Activated naive CD8-positive, alpha-beta T cell treated with anti-CD3 and anti-CD28 coated beads, Interleukin-2, amount 50 U/mL, for 16 hours (primary cell): ENCODE measurements at regions not wholly inside any gene's neighbourhood (a gene's known extent, or its start where the extent isn't known, plus 50 kb on each side); places are given as distances from the start of the nearest gene placed in this dataset.
"Not testable (repeated sequence)": the region's sequence is repeated elsewhere in the genome, so short reads cannot be mapped to it uniquely, and the experiment has no call there.

Experiments
- DNase-seq: peaks from one replicate; pipeline ENCODE4 v3.0.0-alpha.2; 2020; ENCODE audit warnings: low read depth, low spot score

DNA sequence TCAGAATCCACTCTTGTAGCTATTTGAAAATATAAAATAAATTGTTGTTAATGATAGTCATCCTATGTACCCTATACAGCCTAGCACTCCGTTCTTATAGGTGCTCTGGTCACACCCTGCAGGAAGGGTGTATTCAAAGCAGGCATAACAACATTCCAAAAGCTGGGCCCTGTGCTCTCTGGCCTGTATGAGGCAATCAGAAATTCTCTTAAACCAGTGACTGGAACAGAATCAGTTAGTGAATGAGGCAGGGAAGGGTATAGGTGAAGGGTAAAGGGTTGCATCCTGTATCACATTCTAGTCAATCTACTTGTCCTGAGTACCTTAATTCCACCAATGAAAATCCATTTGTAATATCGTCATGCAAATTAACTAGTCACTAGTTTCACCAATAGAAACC, 154.5 kb upstream of the ZNF217 start:
- DNase-seq, result no peak

DNA sequence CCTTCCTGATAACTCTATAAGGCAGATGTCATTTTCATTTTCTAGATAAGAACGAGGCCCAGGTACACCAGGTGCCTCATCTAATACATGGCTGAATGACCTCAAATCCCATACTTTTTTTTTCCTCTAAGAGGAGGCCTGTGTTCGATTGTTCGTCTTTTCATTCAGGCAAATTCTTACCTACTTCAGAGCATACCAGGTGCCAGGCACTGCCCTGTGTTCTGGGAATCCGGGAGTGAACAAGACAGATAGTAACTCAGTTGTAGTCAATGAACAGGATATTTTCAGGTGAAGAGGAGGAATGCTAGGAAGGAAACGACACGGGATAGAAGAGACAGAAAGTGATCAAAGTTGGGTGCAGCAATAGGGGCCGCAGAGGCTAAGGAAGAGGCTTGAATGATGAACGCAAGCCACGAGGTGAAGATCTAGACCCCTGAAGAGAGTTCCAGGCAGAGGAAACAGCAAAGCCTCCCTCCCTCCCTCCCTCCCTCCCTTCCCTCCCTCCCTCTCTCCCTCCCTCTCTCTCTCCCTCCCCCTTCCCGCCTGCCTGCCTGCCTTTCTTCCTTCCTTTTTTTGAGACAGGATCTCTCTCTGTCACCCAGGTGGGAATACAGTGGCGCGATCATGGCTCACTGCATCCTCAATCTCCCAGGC, 150.1 kb upstream of the ZNF217 start:
- no peak for DNase-seq

- no peak for DNase-seq
These were observed 149.0 kb upstream of the ZNF217 start for GRCh38 chr20:53742685-53743081.

- DNase-seq, result no peak
These were observed 148.0 kb upstream of the ZNF217 start for GRCh38 chr20:53741726-53742028.

DNA sequence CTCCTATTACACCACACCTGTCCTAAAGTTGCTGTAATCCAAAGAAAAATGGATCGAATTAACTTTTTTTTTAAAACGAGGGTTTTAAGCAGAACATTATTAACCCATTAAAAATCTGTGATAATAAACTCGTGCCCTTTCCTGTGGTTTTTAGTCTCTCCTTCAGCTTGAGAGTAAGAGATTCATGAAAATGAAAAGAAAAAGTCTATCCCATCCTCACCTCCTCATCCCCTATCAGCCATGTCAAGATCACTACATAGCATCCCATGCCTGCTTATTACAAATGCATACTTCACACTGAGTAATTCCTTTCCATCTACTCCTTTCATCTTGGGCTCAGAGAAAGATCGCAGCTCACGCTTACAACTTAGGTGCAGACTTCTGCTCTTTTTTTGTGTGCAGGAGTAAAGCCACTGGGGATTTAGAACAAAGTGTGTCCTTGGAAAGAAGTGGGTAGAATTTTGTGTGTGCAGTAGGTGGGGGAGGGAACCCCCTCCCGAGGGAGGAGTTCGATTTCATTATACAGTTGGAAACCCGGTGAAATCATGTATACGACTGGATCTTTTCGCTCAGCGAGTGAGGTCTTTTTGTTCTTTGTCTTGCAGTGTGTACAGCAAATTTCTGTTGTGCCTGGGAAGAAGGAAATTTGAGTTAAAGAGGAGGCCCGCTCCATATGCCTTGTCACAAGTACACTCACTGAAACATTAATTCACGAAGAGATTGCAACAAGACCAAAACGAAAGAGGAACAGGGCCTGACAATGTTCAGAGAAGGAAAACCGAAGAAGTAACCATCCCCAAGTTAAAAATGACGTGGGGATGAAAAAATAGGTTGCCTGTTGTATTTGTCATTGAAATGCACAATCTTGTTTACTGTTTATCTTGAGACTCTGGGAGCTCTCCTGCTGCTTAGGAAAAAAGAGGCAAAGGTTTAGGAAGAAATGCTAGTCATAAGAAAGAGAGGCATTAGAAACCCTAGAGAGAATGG, 146.5 kb upstream of the ZNF217 start:
- no peak for DNase-seq

DNA sequence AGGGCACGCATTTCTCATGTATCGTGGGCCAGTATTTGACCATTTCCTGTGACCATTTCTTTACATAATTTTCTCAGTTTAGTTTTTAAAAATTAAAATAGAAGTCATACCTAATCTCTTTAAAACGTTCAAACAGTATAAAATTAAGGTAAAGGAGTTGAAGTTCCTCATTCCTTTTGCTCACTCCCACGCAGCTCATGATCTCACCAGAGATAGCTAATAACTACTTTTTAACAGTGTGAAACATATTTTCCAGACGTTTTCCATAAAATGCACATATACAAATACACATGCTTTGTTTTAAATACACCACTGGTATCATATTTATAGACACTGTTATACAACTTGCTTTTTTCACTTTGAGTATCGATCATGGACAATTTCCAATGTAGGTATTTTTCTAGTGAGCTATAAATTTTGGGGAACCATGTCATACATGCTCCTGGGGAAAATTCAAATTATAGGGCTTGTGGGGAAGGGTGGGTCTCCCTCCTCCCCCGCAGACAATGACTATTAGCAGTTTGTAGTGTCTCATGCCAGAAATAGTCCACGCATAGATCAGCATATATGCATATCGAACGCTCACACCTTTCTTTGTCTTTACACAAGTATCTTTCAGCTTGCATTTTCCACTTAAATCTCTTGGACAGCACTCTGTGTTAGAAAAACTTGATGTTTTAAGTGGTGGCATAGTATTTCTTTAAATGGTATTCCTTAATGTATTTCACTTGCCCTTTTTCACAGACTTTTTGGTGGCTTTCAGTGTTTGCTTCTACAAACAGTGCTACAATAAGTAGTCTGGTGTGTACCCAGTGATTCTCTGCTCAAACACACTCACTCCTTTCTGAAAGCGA, 145.5 kb upstream of the ZNF217 start:
- DNase-seq, result no peak

GRCh38 chr20:53738039-53738944, 144.7 kb upstream of the ZNF217 start:
- DNase-seq, result no peak

DNA sequence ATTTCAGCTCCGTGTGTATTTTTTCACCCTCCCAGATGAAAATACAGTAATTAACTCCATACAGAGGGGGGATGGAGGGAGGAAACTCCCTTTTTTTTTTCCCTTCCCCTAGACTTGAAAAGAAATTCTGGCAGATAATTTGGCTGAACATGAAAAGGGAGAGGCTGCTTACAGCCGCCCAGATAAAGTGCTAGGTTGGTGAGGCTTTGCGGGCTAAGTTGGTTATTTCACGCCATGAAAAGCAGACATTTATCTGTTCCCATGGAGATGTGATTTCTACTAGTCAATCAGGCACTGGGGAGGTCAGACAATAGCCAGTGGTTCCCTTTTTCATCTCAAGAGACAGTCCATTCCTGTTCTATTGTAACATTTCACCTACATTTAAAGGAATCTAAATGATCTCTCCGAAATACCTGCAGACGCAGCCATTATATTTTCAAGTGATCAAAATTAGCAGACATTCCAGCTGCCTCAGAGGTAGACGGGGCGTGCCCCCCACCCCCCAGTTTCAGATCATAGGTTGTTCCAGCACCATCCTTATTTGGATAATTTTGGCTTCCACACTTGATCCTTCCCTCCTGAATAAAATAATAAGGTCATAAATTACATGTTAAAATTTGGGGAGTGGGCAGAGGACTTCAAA, 143.9 kb upstream of the ZNF217 start:
- no peak for DNase-seq

- DNase-seq, result no peak
These were observed 143.2 kb upstream of the ZNF217 start for GRCh38 chr20:53736757-53737395.

DNA sequence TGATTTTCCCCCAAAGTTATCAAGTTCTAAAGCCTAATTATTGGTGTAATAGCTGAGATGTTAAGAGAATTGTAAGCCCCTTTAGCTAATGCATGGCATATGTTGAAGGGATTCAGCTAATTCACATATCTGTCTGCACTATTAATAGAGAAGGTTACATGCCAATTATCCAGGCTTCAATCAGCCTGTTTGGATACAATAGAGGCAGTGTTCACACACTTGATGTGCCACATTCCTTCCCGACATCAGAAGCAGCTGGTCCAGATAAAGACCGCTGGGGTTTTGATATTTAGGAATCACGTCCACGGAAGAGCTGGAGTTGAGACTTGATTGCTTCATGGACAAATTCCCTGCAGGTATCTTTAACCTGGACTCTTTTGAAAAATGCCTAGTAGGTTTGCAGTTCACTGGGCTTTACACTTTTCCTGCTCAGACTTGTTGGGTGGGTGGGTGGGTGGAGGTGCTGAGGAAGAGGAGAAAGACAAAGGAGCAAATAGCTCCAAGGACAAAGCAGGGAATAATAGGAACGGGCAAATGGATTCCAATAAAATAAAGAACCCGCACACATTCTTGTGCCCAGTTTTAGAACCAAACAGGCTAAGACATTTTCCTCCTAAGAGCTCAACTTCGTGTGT, 142.6 kb upstream of the ZNF217 start:
- no peak for DNase-seq

- DNase-seq, result no peak
These were observed 142.0 kb upstream of the ZNF217 start for GRCh38 chr20:53735536-53736050.

DNA sequence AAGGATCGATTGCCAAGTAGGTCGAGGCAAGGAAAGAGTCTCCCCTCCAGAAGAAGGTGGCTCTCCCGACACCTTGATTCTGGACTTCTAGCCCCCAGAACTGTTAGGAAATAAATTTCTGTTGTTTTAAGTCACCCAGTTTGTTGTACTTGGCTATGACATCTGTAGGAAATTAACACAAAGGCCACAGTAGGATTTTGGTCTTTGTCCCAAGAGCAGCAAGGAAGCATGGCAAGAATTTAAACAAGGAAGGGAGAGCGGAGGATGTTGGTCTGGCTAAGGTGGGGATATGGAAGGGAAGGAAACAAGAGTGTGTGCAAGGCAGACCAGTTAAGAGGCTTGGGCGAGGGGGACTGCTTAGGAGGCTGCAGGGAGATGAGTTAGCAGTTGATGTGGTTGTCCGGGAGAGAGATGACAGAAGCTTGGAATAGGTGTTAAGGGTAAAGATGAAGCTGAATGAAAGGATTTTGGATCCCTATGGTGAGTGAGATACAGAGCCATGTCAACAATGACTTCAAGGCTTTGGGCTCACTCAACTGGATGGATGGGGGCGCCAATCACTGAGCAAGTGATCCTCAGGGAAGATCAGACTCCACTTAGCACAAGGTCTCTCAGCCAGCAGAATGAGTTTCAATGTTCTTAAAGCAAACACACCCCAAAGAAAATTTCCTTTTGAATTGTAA, 140.5 kb upstream of the ZNF217 start:
- no peak for DNase-seq

- DNase-seq, result no peak
These were observed 138.0 kb upstream of the ZNF217 start for GRCh38 chr20:53731595-53731994.

- no peak for DNase-seq
These were observed 134.7 kb upstream of the ZNF217 start for GRCh38 chr20:53728359-53728758.

DNA sequence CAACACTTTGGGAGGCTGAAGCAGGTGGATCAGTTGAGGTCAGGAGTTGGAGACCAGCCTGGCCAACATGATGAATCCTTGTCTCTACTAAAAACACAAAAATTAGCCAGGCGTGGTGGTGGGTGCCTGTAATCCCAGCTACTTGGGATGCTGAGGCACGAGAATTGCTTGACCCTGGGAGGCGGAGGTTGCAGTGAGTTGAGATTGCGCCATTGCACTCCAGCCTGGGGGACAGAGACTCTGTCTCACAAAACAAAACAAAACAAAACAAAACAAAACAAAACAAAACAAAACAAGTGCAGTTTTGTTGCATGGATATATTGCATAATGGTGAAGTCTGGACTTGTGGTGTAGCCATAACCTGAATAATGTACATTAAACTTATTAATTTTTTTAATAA, 133.6 kb upstream of the ZNF217 start:
- not testable (repeated sequence) for DNase-seq

- no peak for DNase-seq
These were observed 131.9 kb upstream of the ZNF217 start for GRCh38 chr20:53725575-53725970.

GRCh38 chr20:53723621-53724020, 130.0 kb upstream of the ZNF217 start:
- DNase-seq, result no peak

DNA sequence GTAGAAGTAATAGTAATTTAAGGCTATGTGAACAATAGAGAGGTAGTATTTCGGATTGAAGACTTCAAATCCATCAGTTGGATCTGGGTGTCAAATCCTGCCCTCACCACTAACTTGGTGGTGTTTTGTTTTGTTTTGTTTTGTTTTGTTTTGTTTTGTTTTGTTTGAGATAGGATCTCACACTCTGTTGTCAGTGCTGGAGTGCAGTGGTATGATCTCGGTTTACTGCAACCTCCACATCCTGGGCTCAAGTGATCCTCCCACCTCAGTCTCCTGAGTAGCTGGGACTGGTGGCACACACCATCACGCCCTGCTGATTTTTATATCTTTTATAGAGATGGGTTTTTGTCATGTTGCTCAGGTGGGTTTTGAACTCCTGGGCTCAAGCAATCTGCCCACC, 129.4 kb upstream of the ZNF217 start:
- DNase-seq, result no peak

DNA sequence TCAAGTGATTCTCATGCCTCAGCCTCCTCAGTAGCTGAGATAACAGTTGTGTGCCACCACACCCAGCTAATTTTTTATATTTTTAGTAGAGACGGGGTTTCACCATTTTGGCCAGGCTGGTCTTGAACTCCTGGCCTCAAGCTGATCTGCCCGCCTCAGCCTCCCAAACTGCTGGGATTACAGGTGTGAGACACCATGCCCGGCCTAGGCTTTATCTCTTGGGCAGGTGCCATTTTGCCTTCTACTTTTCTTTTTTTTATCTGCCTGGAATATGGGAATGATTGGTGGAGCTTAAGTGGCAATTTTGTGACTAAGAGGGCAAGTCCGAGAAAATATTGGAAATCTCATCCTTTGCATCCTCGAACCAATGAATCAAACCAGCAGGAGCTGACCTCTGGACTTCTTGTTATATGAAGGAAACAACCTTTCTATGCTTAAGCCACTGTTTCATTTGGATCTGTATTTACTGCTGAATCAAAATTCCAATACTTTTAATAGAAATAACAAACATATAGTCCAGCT, 128.9 kb upstream of the ZNF217 start:
- no peak for DNase-seq
